K562 (cell line): ENCODE measurements at regions not wholly inside any gene's neighbourhood (a gene's known extent, or its start where the extent isn't known, plus 50 kb on each side); places are given as distances from the start of the nearest gene placed in this dataset.

ENCODE experiments used
- ATAC-seq: fragments of 200-7000 bp; cut with Tn5 transposase; 3 replicates; pipeline ENCODE4 v1.9.1; 2020; ENCODE audit warnings: moderate library complexity
- BruUV-seq: library from RNA; stranded (reverse); fragments of 400-500 nt; replicated peaks from 2 replicates; lab custom pipeline; 2021; lab: Mats Ljungman, UMichigan
- CTCF ChIA-PET: fragments of 300-600 bp; formaldehyde crosslinking; extraction: SDS; loops from one replicate; lab custom pipeline; 2021; ENCODE audit warnings: low intra/inter-chr PET ratio; lab: Yijun Ruan, JAX
- POLR2A ChIA-PET: fragments of 300-600, 350-650 bp; sonication (Branson Sonifier 250); formaldehyde crosslinking; extraction: SDS; loops from one replicate; lab custom pipeline; 2021; ENCODE audit warnings: antibody characterized with exemption, inconsistent platforms; lab: Yijun Ruan, JAX
- DNase-seq, 4 experiments: peaks; one replicate each; pipeline versions ENCODE4 v3.0.0 to v3.0.0-alpha.2; 2011 to 2018; ENCODE audit warnings: low spot score in 3 of 4, mixed read lengths in 3 of 4; ENCODE audit errors: extremely low read depth in 1 of 4
- FAIRE-seq: peaks from 2 replicates; lab custom pipeline; 2011; peaks lifted over from hg19 to GRCh38; lab: Jason Lieb, UNC
- H2AFZ ChIP-seq: 2 replicates; pipeline ENCODE4 v1.6.0; 2011; ENCODE audit warnings: low read depth, low read length, control low read depth, inconsistent platforms
- H3K27ac ChIP-seq: fragments of 200-600 bp; 3 replicates; pipeline ENCODE4 v1.8.0; 2011; ENCODE audit warnings: low read depth, mild to moderate bottlenecking, control low read depth, inconsistent platforms, low read length, moderate library complexity, mixed read lengths; ENCODE audit errors: extremely low read depth
- H3K27me3 ChIP-seq, 2 experiments: fragments of 300-600 bp in 1 of 2; 2 replicates in 1 of 2; 3 replicates in 1 of 2; pipeline versions ENCODE4 v1.6.0 to v1.8.0; 2011; ENCODE audit warnings: inconsistent platforms in 2 of 2, low read length in 2 of 2, mild to moderate bottlenecking in 1 of 2, mixed read lengths in 1 of 2, moderate library complexity in 1 of 2; ENCODE audit not compliant: control insufficient read depth in 2 of 2, insufficient read depth in 2 of 2
- H3K36me3 ChIP-seq: fragments of 300-600 bp; 3 replicates; pipeline ENCODE4 v1.8.0; 2011; ENCODE audit warnings: mild to moderate bottlenecking, low read length, inconsistent platforms; ENCODE audit not compliant: control insufficient read depth, insufficient read depth
- H3K4me1 ChIP-seq, 2 experiments: fragments of 200-600 bp in 1 of 2; replicated peaks in 1 of 2; 2 replicates in 1 of 2; 3 replicates in 1 of 2; pipeline versions ENCODE4 v1.5.1 to v1.8.0; 2011; ENCODE audit warnings: inconsistent platforms in 2 of 2, low read length in 2 of 2, mild to moderate bottlenecking in 1 of 2, mixed read lengths in 1 of 2, moderate library complexity in 1 of 2; ENCODE audit not compliant: control insufficient read depth in 2 of 2, insufficient read depth in 2 of 2
- H3K4me2 ChIP-seq: 2 replicates; pipeline ENCODE4 v1.6.1; 2011; ENCODE audit warnings: low read length, control low read depth, inconsistent platforms, mixed read lengths; ENCODE audit not compliant: insufficient read depth
- H3K4me3 ChIP-seq: fragments of 200-600 bp; sonication (generic), shearing (Covaris generic); 2 replicates; pipeline ENCODE4 v1.5.1; 2016; ENCODE audit warnings: control low read depth, inconsistent platforms
- H3K79me2 ChIP-seq: fragments of 200-600 bp; 3 replicates; pipeline ENCODE4 v1.8.0; 2011; ENCODE audit warnings: low read length, inconsistent platforms; ENCODE audit not compliant: control insufficient read depth, insufficient read depth
- H3K9ac ChIP-seq, 2 experiments: 2 replicates each; pipeline versions ENCODE4 v1.6.0 to v1.6.1; 2011; ENCODE audit warnings: low read depth in 2 of 2, low read length in 2 of 2, control low read depth in 1 of 2, inconsistent platforms in 1 of 2, mild to moderate bottlenecking in 1 of 2, mixed read lengths in 1 of 2; ENCODE audit not compliant: insufficient read depth in 1 of 2
- H3K9me1 ChIP-seq: one replicate; pipeline ENCODE4 v1.6.0; 2011; ENCODE audit warnings: inconsistent platforms, mild to moderate bottlenecking, low read length, moderate library complexity; ENCODE audit not compliant: control insufficient read depth, insufficient read depth
- H3K9me3 ChIP-seq: replicated peaks from 2 replicates; pipeline ENCODE4 v1.5.1; 2011; ENCODE audit warnings: low read depth, low read length, inconsistent platforms; ENCODE audit not compliant: control insufficient read depth, insufficient read depth
- H4K20me1 ChIP-seq: replicated peaks from 2 replicates; pipeline ENCODE4 v1.6.1; 2011; ENCODE audit warnings: low read length, inconsistent platforms, mixed read lengths; ENCODE audit not compliant: control insufficient read depth, insufficient read depth
- ADNP ChIP-seq: fragments of 200-800 bp; sonication (Bioruptor generic); IDR thresholded peaks from 2 replicates; pipeline ENCODE4 v1.6.1; 2016; ENCODE audit warnings: missing genetic modification characterization, missing compliant biosample characterization
- ARNT ChIP-seq, 2 experiments: fragments of 450-650 bp; IDR thresholded peaks; 2 replicates each; pipeline ENCODE4 v1.6.1; 2016; ENCODE audit warnings: mild to moderate bottlenecking in 1 of 2
- HCFC1 ChIP-seq: IDR thresholded peaks from 2 replicates; pipeline ENCODE4 v1.6.1; 2012; ENCODE audit warnings: low read depth, low read length, improper control_type of control experiment
- HDAC2 ChIP-seq: fragments of 450-650 bp; IDR thresholded peaks from 2 replicates; pipeline ENCODE4 v1.6.1; 2016; ENCODE audit warnings: mild to moderate bottlenecking
- LCOR ChIP-seq: sonication (generic); formaldehyde crosslinking; IDR thresholded peaks from 2 replicates; pipeline ENCODE4 v1.8.0; 2022; ENCODE audit warnings: mild to moderate bottlenecking, missing genetic modification reagents
- NFIX ChIP-seq: fragments of 250-450 bp; sonication (Bioruptor Pico); IDR thresholded peaks from 2 replicates; pipeline ENCODE4 v1.4.0; 2020; ENCODE audit warnings: low read depth, mild to moderate bottlenecking, moderate library complexity
- SMARCA4 ChIP-seq: fragments of 450-650 bp; IDR thresholded peaks from 2 replicates; pipeline ENCODE4 v1.6.1; 2016
- TAF7 ChIP-seq: fragments of 450-650 bp; IDR thresholded peaks from 2 replicates; pipeline ENCODE4 v1.6.1; 2016; ENCODE audit warnings: missing genetic modification characterization, missing compliant biosample characterization
- YBX1 ChIP-seq: fragments of 450-650 bp; IDR thresholded peaks from 2 replicates; pipeline ENCODE4 v1.7.1; 2016; ENCODE audit warnings: mild to moderate bottlenecking
- ZZZ3 ChIP-seq: fragments of 450-650 bp; IDR thresholded peaks from 2 replicates; pipeline ENCODE4 v1.6.1; 2016; ENCODE audit warnings: antibody characterized with exemption, mild to moderate bottlenecking, moderate library complexity
- WGBS: fragments of 100-300 bp; shearing (Covaris generic); methylation state at CpG from one replicate; pipeline ENCODE4 v1.1.6; 2016; ENCODE audit warnings: low coverage, mixed read lengths; ENCODE audit not compliant: insufficient coverage; ENCODE audit errors: missing lambda C conversion rate; 5-methylcytosine and 5-hydroxymethylcytosine counted together
- in situ Hi-C: fragments of 300-500 bp; cut with MboI; formaldehyde crosslinking; loops from 4 replicates; pipeline ENCODE4 v1.15.0; 2018; ENCODE audit warnings: inconsistent platforms, mixed read lengths
- intact Hi-C: fragments of 100-400 bp; cut with micrococcal nuclease; formaldehyde crosslinking; loops from 2 replicates; pipeline ENCODE4 v1.14.2; 2022
- TF ChIP-seq, protein P1 (sequence below): fragments of 250-450 bp; sonication (Bioruptor Pico); IDR thresholded peaks from 2 replicates; pipeline ENCODE4 v1.5.1; 2021; ENCODE audit warnings: mild to moderate bottlenecking
- TF ChIP-seq, protein P2 (sequence below): sonication (generic); formaldehyde crosslinking; IDR thresholded peaks from 2 replicates; pipeline ENCODE4 v1.8.0; 2022; ENCODE audit warnings: mild to moderate bottlenecking, missing genetic modification reagents, borderline replicate concordance
- TF ChIP-seq, protein P3 (sequence below), 2 experiments: fragments of 250-450 bp in 1 of 2; fragments of 450-650 bp in 1 of 2; sonication (Bioruptor Pico) in 1 of 2; IDR thresholded peaks; 2 replicates each; pipeline versions ENCODE4 v1.6.1 to v1.8.0; 2016 to 2021; ENCODE audit warnings: mild to moderate bottlenecking in 2 of 2, moderate library complexity in 2 of 2, missing compliant biosample characterization in 1 of 2, missing genetic modification characterization in 1 of 2

GRCh38 chr5:100043475-100043874 lies 491.7 kb upstream of the FAM174A start:
- 0% methylated on average over 2 of the region's 2 CpGs for WGBS
- no peaks in the 10 kb centered on the region for H3K27me3 ChIP-seq
- no peak overlapping the region for H3K4me2 ChIP-seq
- no peaks in the 10 kb centered on the region for H4K20me1 ChIP-seq
- no peaks in the 10 kb centered on the region for H3K36me3 ChIP-seq
- no peaks in the 10 kb centered on the region for H3K4me1 ChIP-seq
- no peak overlapping the region for H3K9ac ChIP-seq
- no peak overlapping the region for H2AFZ ChIP-seq
- H3K9me3 ChIP-seq = no peaks in the 10 kb centered on the region
- H3K27ac ChIP-seq = no peak overlapping the region
- no peak overlapping the region for H3K4me3 ChIP-seq
- H3K9me1 ChIP-seq = no peaks in the 10 kb centered on the region
- H3K79me2 ChIP-seq = no peaks in the 10 kb centered on the region
- intact Hi-C loops = no loop called here
- POLR2A ChIA-PET = no interaction called here
- no TSS peak for BruUV-seq
- in situ Hi-C loops = no loop called here
- FAIRE-seq = no peak
- CTCF ChIA-PET = no interaction called here
- no peak for ATAC-seq
- DNase-seq = no peak
- TF ChIP-seq HCFC1 (no peak), SMARCA4 (no peak), HDAC2 (no peak), ADNP (tag) (no peak), TAF7 (tag) (no peak), ZZZ3 (no peak), NFIX (CRISPR knock-in tag) (no peak), YBX1 (no peak), LCOR (CRISPR knock-in tag) (no peak), ARNT (IDR thresholded peaks at IDR 0.05) (no peak)
- TF ChIP-seq, protein P1, sequence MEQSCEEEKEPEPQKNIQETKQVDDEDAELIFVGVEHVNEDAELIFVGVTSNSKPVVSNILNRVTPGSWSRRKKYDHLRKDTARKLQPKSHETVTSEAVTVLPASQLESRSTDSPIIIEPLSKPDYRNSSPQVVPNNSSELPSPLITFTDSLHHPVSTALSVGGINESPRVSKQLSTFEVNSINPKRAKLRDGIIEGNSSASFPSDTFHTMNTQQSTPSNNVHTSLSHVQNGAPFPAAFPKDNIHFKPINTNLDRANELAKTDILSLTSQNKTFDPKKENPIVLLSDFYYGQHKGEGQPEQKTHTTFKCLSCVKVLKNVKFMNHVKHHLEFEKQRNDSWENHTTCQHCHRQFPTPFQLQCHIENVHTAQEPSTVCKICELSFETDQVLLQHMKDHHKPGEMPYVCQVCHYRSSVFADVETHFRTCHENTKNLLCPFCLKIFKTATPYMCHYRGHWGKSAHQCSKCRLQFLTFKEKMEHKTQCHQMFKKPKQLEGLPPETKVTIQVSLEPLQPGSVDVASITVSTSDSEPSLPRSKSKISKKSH (CRISPR knock-in tag) = no peak
- TF ChIP-seq, protein P2, sequence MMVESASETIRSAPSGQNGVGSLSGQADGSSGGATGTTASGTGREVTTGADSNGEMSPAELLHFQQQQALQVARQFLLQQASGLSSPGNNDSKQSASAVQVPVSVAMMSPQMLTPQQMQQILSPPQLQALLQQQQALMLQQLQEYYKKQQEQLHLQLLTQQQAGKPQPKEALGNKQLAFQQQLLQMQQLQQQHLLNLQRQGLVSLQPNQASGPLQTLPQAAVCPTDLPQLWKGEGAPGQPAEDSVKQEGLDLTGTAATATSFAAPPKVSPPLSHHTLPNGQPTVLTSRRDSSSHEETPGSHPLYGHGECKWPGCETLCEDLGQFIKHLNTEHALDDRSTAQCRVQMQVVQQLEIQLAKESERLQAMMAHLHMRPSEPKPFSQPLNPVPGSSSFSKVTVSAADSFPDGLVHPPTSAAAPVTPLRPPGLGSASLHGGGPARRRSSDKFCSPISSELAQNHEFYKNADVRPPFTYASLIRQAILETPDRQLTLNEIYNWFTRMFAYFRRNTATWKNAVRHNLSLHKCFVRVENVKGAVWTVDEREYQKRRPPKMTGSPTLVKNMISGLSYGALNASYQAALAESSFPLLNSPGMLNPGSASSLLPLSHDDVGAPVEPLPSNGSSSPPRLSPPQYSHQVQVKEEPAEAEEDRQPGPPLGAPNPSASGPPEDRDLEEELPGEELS (CRISPR knock-in tag) = no peak
- TF ChIP-seq, protein P3, sequence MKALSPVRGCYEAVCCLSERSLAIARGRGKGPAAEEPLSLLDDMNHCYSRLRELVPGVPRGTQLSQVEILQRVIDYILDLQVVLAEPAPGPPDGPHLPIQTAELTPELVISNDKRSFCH (CRISPR knock-in tag; IDR thresholded peaks at IDR 0.05) = no peak
- TF ChIP-seq, protein P3 (tag; IDR thresholded peaks at IDR 0.05) = no peak
